HAP-1 (cell line): ENCODE measurements at regions not wholly inside any gene's neighbourhood (a gene's known extent, or its start where the extent isn't known, plus 50 kb on each side); places are given as distances from the start of the nearest gene placed in this dataset.
"Not testable (repeated sequence)": the region's sequence is repeated elsewhere in the genome, so short reads cannot be mapped to it uniquely, and the experiment has no call there.

Experiments
- DNase-seq, 2 experiments: peaks; one replicate each; pipeline ENCODE4 v3.0.0-alpha.2; 2016 to 2020; ENCODE audit warnings: low spot score in 2 of 2
- H3K27me3 ChIP-seq: fragments of 250-450 bp; sonication (Bioruptor Pico); 2 replicates; pipeline ENCODE4 v1.5.1; 2020; ENCODE audit warnings: low read depth, mild to moderate bottlenecking, moderate library complexity
- H3K36me3 ChIP-seq: fragments of 250-450 bp; sonication (Bioruptor Pico); replicated peaks from 2 replicates; pipeline ENCODE4 v1.5.1; 2020; ENCODE audit warnings: mild to moderate bottlenecking
- H3K4me1 ChIP-seq: fragments of 250-450 bp; sonication (Bioruptor Pico); 2 replicates; pipeline ENCODE4 v1.5.1; 2020; ENCODE audit warnings: mild to moderate bottlenecking
- H3K4me3 ChIP-seq: fragments of 250-450 bp; sonication (Bioruptor Pico); 2 replicates; pipeline ENCODE4 v1.5.1; 2020; ENCODE audit warnings: mild to moderate bottlenecking, moderate library complexity
- H3K9me3 ChIP-seq: fragments of 250-450 bp; sonication (Bioruptor Pico); 2 replicates; pipeline ENCODE4 v1.5.1; 2020; ENCODE audit warnings: mild to moderate bottlenecking, moderate library complexity
- in situ Hi-C: fragments of 300-500 bp; cut with MboI; formaldehyde crosslinking; loops from 3 replicates; pipeline ENCODE4 v1.14.3; 2020; ENCODE audit warnings: low sequenced_read_pairs, inconsistent platforms, mixed read lengths

DNA sequence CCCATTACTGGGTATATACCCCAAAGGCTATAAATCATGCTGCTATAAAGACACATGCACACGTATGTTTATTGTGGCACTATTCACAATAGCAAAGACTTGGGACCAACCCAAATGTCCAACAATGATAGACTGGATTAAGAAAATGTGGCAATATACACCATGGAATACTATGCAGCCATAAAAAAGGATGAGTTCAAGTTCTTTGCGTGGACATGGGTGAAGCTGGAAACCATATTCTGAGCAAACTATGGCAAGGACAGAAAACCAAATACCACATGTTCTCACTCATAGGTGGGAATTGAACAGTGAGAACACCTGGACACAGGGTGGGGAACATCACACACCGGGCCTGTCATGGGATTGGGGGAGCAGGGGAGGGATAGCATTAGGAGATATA lies 54.4 kb upstream of the MUCL1 start:
- H3K4me3 ChIP-seq, in situ Hi-C loops, H3K4me1 ChIP-seq, H3K36me3 ChIP-seq, DNase-seq, H3K27me3 ChIP-seq, H3K9me3 ChIP-seq: not testable (repeated sequence)

DNA sequence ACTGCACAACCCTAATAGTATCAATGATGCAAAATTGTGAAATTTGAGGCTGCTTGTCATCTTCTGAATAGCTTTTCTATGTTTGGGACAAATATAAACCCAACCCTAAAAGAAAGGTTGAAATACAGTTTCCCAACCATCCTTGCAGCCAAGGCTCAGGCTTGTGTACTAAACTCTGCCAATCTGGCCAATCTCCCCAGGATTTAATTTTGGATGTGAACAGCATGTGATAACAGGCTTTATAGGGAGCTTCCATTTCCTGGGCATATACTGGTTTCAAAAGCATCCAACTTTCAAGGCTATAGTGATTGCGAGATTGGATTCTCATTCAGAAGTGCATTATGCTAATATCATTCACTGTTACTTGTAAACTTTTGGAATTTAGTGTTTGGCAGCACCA lies 55.7 kb upstream of the MUCL1 start:
- no peak overlapping the region for H3K4me3 ChIP-seq
- no peaks in the 10 kb centered on the region for H3K9me3 ChIP-seq
- H3K27me3 ChIP-seq: no peaks in the 10 kb centered on the region
- no peak for DNase-seq
- H3K36me3 ChIP-seq: no peaks in the 10 kb centered on the region
- in situ Hi-C loops: no loop called here
- H3K4me1 ChIP-seq: no peaks in the 10 kb centered on the region

DNA sequence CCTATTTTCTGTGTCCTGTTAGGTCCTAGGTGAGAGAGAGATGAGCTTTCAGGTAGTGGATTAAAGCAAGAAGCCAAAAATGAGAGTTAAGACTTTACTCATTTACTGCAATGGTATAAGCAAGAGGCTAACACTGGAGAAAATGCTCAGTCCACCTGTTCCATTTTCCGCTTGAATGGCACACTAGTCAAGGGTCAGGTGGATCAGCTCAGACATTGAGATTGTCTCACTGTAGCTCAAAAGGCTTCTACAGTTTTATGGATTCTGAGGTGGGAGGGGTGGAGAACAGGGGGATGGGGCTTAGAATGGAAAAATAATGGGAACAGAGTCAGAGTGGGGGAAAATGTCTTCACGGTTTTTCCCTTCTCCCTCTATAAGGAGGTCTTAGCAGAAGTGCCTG lies 57.3 kb upstream of the MUCL1 start:
- in situ Hi-C loops: no loop called here
- no peaks in the 10 kb centered on the region for H3K4me1 ChIP-seq
- H3K27me3 ChIP-seq: no peaks in the 10 kb centered on the region
- H3K9me3 ChIP-seq: no peaks in the 10 kb centered on the region
- DNase-seq: no peak
- no peak overlapping the region for H3K4me3 ChIP-seq
- no peaks in the 10 kb centered on the region for H3K36me3 ChIP-seq

DNA sequence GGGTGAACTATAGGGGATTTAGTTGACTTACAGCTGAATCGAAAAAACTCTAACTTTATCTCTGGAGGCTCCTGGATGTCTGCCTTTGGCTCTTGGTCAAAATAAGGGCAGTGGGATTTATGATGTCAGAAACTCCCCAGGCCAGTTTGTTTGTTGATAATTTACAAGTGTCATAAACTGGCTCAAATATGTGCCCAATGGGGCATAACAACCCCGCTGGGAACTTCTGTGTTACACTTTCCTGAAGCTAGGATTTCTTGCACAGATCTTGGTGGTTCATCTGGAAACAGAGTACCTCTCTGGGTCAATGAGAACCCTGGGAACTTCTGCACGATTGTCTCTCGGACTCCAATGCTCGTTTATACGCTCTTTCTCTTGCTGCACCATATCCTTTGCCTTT lies 58.7 kb upstream of the MUCL1 start:
- Histone ChIP-seq H3K4me1 (no peaks in the 10 kb centered on the region), H3K27me3 (no peaks in the 10 kb centered on the region), H3K4me3 (no peak overlapping the region), H3K9me3 (no peaks in the 10 kb centered on the region), H3K36me3 (no peaks in the 10 kb centered on the region)
- no peak for DNase-seq
- in situ Hi-C loops: no loop called here

DNA sequence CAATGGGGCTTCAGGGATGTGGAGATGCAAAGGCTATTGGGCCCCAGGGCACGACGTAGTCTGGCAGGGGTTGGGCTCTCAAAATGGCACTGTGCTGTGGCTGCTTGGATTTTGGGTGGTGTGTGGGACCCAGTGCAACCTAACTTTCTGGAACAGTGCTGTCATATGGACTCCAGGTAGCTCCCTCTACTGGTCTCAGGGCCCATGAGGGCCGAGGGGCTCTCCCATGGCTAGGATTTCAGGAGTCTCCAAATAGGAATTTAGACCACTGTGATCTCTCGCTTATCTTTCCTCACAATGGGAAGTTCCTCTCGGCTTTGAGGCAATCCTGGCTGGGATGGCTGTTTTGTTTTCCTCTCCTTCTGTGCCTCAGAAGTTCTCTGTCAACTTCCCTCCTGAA lies 68.2 kb upstream of the MUCL1 start:
- Histone ChIP-seq H3K4me3 (no peak overlapping the region), H3K36me3 (no peaks in the 10 kb centered on the region), H3K9me3 (no peaks in the 10 kb centered on the region), H3K27me3 (no peaks in the 10 kb centered on the region), H3K4me1 (no peaks in the 10 kb centered on the region)
- DNase-seq: no peak
- in situ Hi-C loops: no loop called here

DNA sequence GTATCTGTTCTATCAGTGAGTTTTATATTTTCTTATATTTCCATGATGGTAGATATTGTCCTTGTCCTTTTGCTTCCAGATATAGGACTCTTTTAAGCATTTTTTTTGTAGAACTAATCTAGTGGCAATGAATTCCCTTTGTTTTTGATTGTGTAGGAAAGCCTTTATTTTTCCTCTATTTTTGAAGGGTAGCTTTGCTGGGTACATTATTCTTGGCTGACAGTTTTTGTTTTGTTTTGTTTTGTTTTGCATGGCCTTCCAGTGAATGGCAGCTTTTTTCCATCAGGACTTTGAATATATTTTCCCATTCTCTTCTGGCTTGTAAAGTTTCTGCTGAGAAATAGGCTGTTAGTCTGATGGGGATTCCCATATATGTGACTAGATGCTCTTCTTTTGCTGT lies 70.2 kb upstream of the MUCL1 start:
- in situ Hi-C loops: no loop called here
- Histone ChIP-seq H3K4me1 (no peaks in the 10 kb centered on the region), H3K4me3 (no peak overlapping the region), H3K27me3 (no peaks in the 10 kb centered on the region), H3K36me3 (no peaks in the 10 kb centered on the region), H3K9me3 (no peaks in the 10 kb centered on the region)
- DNase-seq: no peak

DNA sequence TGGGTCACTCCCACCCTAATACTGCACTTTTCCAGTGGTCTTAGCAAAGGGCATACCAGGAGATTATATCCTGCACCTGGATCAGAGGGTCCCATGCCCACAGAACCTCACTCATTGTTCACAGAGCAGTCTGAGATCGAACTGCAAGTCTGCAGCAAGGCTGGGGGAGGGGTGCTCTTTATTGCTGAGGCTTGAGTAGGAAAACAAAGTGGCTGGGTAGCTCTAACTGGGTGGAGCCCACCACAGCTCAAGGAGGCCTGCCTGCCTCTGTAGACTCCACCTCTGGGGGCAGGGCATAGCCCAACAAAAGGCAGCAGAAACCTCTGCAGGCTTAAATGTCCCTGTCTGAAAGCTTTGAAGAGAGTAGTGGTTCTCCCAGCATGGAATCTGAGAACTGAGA lies 77.3 kb upstream of the MUCL1 start:
- H3K4me3 ChIP-seq, DNase-seq, H3K36me3 ChIP-seq, H3K4me1 ChIP-seq, H3K9me3 ChIP-seq, H3K27me3 ChIP-seq, in situ Hi-C loops: not testable (repeated sequence)

DNA sequence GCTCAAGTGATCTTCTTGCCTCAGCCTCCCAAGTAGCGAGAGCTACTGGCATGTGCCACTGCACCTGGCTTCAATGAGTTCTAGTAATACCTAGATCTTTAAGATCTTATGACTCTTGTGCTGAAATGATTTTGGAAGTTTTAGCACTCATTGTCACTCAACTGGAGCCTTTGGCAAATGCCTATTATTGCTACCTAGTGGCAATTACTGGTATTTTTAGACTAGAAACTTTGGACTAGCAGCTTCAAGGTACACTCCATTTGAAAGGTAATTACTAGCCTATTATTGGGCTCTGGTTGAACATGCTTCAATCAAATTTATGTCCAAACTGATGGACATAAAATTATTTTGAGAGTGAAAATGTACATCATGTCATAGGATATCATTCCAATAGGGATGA lies 80.7 kb upstream of the MUCL1 start:
- Histone ChIP-seq H3K36me3 (no peaks in the 10 kb centered on the region), H3K9me3 (no peaks in the 10 kb centered on the region), H3K27me3 (no peaks in the 10 kb centered on the region), H3K4me1 (no peaks in the 10 kb centered on the region), H3K4me3 (no peak overlapping the region)
- in situ Hi-C loops: no loop called here
- no peak for DNase-seq

DNA sequence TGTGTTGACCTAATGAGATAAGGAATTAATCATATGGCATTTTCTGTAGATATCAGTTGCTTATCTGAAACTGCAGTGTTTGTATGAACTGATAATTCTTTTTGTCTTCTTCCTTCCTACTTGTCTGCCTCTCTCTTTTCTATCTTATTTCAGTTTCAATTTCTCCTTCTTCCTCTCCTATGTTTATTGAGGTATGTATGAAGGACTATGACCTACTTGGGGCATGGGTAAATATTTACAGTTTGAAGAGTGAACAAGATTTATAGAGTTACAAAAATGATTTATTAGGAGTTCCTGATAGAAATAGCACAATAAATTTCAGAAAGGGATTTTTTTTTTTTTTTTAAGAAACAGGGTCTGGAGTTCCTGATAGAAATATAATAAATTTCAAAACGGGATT lies 88.7 kb upstream of the MUCL1 start:
- in situ Hi-C loops: no loop called here
- H3K4me1 ChIP-seq: no peaks in the 10 kb centered on the region
- no peaks in the 10 kb centered on the region for H3K36me3 ChIP-seq
- no peaks in the 10 kb centered on the region for H3K9me3 ChIP-seq
- no peak for DNase-seq
- H3K27me3 ChIP-seq: no peaks in the 10 kb centered on the region
- no peak overlapping the region for H3K4me3 ChIP-seq

DNA sequence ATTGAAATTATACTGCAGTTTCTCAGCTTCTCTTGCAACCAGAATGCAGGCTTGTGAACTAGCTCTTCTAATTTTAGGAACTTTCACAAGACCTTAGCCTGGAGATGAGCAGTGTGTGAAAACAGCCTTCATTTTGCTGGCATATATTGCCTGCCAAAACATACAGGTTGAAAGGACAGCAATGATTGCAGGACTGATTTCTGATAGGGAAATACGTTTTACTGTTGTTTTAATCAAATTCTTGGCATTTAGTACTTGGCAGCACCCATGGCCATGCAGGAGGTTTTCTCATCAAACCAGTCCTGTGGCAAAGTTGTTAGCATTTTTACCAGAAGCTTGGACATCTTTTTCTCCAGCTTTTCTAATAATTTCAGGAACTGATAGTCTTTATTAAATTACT lies 91.9 kb upstream of the MUCL1 start:
- Histone ChIP-seq H3K9me3 (no peaks in the 10 kb centered on the region), H3K36me3 (no peaks in the 10 kb centered on the region), H3K4me1 (no peaks in the 10 kb centered on the region), H3K4me3 (no peak overlapping the region), H3K27me3 (no peaks in the 10 kb centered on the region)
- no peak for DNase-seq
- in situ Hi-C loops: no loop called here

DNA sequence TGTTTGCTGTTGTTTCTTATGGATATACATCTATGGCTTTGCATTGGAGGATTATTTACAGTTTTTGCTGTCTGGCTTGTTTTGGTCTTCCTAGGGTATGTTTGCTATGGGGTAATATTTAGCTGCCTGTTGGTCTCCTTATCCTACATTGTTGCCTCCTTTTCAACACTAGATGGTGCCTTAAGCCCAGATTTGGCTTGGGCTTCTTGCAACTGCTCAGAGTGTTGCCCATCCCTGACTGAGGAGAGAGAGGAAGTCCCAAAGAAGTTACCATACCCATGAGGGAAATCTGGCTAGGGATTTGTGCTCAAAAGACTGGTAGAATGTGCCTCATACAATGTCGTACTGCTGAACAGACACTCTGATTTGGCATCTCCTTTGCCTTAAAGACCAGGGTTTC lies 94.6 kb upstream of the MUCL1 start:
- Histone ChIP-seq H3K36me3 (no peaks in the 10 kb centered on the region), H3K9me3 (no peaks in the 10 kb centered on the region), H3K4me3 (no peak overlapping the region), H3K27me3 (peaks cover 5% of the 10 kb centered on the region; the same call in 1 of the 2 replicates), H3K4me1 (no peaks in the 10 kb centered on the region)
- in situ Hi-C loops: no loop called here
- DNase-seq: no peak

DNA sequence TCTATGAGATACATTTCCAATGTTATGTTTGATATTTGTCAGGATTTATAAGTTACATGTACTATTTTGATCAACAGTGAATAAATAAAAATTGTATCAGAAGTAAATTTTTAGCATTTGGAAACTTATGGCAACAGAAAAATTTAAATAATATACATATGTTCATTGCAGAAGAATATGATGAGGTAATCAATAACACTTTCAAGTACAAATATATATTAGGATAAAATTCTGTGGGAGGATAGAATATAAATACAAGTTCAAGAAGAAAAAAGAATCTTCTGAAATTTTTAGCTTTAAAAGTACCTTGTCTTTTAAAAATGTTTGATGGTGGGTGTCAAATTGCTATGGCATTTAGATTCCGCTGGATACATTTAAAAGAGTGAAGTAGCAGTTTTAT lies 102.8 kb upstream of the MUCL1 start:
- in situ Hi-C loops: no loop called here
- no peaks in the 10 kb centered on the region for H3K4me1 ChIP-seq
- peaks cover 5% of the 10 kb centered on the region; the same call in 1 of the 2 replicates for H3K27me3 ChIP-seq
- no peak for DNase-seq
- no peaks in the 10 kb centered on the region for H3K36me3 ChIP-seq
- H3K4me3 ChIP-seq: no peak overlapping the region
- H3K9me3 ChIP-seq: no peaks in the 10 kb centered on the region

DNA sequence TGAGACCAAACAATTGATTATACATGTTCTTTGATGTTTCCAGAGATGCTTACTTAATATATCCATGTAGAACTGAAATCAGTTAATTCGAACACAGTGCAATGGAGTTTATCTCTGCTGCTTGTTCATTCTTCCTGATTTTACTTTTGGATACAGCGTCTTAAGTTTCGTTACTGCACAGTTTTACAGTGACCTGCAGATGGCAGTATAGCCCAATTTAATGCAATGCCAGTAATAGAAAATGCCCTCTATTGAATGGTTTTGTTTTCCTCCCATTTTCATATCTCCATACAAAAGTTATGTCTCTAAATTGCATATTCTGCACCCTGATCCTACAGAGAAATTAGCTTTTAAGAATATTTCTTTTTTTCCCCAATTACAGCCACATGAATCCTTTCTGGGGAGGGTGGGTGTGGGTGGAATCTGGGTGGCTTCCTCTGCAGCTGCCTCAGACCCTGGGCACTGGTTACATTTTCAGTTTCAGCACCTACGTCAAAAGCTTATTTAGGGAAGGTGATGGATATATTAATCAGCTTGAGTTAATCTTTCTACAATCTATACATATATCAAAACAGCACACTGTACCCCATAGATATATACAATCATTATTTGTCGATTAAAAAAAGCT lies 101.1 kb upstream of the DCD start:
- Histone ChIP-seq H3K4me3 (no peak overlapping the region), H3K4me1 (no peaks in the 10 kb centered on the region), H3K36me3 (no peaks in the 10 kb centered on the region), H3K27me3 (no peaks in the 10 kb centered on the region), H3K9me3 (no peaks in the 10 kb centered on the region)
- peak; percentile 20 to 40 for DNase-seq
- in situ Hi-C loops: loop anchor here (25.0 kb wide), 1 partner anchor 213 kb away; no protein-coding TSS in a partner anchor

DNA sequence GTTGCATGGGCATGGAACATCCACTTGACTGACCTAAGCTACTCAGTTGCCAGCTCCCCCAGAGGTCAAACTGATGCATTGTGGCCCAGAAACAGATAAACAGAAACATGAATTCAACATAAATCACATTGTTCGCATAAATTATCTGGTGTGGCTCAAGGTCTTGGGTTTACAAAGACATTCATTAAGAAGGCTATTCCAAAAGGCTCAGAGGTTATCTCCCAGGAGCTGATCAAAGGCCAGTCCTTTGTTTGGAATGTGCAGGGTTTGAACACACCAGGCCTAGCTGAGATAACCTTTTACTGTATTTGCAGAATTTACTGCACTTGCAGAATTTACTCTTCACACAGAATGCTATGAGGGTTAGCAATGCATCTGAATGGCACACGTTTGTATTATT lies 96.4 kb upstream of the DCD start:
- no peaks in the 10 kb centered on the region for H3K36me3 ChIP-seq
- no peak overlapping the region for H3K4me3 ChIP-seq
- in situ Hi-C loops: loop anchor here (25.0 kb wide), 1 partner anchor 218 kb away; no protein-coding TSS in a partner anchor
- no peak for DNase-seq
- H3K9me3 ChIP-seq: no peaks in the 10 kb centered on the region
- no peaks in the 10 kb centered on the region for H3K27me3 ChIP-seq
- no peaks in the 10 kb centered on the region for H3K4me1 ChIP-seq

DNA sequence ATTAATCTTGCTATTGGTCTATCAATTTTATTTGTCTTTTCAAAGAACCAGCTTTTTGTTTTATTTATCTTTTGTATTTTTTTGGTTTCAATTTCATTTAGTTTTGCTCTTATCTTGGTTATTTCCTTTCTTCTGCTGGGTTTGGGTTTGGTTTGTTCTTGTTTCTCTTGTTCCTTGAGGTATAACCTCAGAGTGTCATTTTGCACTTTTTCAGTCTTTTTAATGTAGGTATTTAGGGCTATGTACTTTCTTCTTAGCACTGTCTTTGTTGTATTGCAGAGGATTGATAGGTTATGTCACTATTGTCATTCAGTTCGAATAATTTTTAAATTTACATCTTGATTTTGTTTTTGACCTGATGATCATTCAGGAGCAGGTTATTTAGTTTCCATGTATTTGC lies 92.7 kb upstream of the DCD start:
- Histone ChIP-seq H3K4me3 (no peak overlapping the region), H3K27me3 (no peaks in the 10 kb centered on the region), H3K9me3 (no peaks in the 10 kb centered on the region), H3K36me3 (no peaks in the 10 kb centered on the region), H3K4me1 (no peaks in the 10 kb centered on the region)
- in situ Hi-C loops: loop anchor here (25.0 kb wide), 1 partner anchor 221 kb away; no protein-coding TSS in a partner anchor
- DNase-seq: no peak
